Pancreas (tissue), 10 donors: ENCODE measurements at regions not wholly inside any gene's neighbourhood (a gene's known extent, or its start where the extent isn't known, plus 50 kb on each side); places are given as distances from the start of the nearest gene placed in this dataset.

ENCODE experiments used
- ATAC-seq, 4 donors: fragments of 200-7000 bp; cut with Tn5 transposase; one replicate each; pipeline versions ENCODE4 v1.8.0 to v1.9.1; 2020; ENCODE audit warnings: mild to moderate bottlenecking in 4 of 4, moderate library complexity in 4 of 4
- DNase-seq, 6 donors: peaks; one replicate each; pipeline ENCODE4 v3.0.0-alpha.2; 2020
- FAIRE-seq: peaks from 2 replicates; lab custom pipeline; 2012; peaks lifted over from hg19 to GRCh38; lab: Jason Lieb, UNC
- H3K27ac ChIP-seq, 4 donors: fragments of 200-600 bp; sonication (generic); 1 replicate in 3 of 4; 2 replicates in 1 of 4; pipeline versions ENCODE4 v1.5.0 to v1.8.0; 2020
- H3K27me3 ChIP-seq, 4 donors: fragments of 200-600 bp; one replicate each; pipeline ENCODE4 v1.8.0; 2021
- H3K36me3 ChIP-seq, 3 donors: fragments of 200-600 bp; sonication (generic) in 1 of 3; one replicate each; pipeline versions ENCODE4 v1.5.0 to v1.8.0; 2020 to 2021
- H3K4me1 ChIP-seq, 3 donors: fragments of 200-600 bp; one replicate each; pipeline ENCODE4 v1.8.0; 2021
- H3K4me3 ChIP-seq, 4 donors: fragments of 200-600 bp; sonication (generic) in 2 of 4; one replicate each; pipeline versions ENCODE4 v1.5.0 to v1.8.0; 2020 to 2021
- H3K9me3 ChIP-seq, 4 donors: fragments of 200-600 bp; one replicate each; pipeline ENCODE4 v1.8.0; 2021
- WGBS, 2 donors: extraction: QIAGEN DNeasy Blood & Tissue Kit; methylation state at CpG; one replicate each; pipeline ENCODE4 v1.1.7; 2013; 5-methylcytosine and 5-hydroxymethylcytosine counted together
- intact Hi-C, 3 donors: fragments of 100-400 bp; cut with DNase I; formaldehyde crosslinking; loops; one replicate each; pipeline versions ENCODE4 v1.11.1 to v1.14.2; 2022
- TF ChIP-seq, protein P1 (sequence below), 4 donors: fragments of 200-600 bp; sonication (generic) in 3 of 4; IDR thresholded peaks; one replicate each; pipeline versions ENCODE4 v1.5.0 to v1.8.0; 2021; ENCODE audit warnings: antibody characterized with exemption in 4 of 4
- donor health status: healthy with polysubstance abuse.
- donor health status: DM: no; HTN: no; CAD: no; lungs with moderate emphysema.
- donor health status: DM: no; HTN: no; CAD: no.
- donor health status: control.
- donor health status: control.
- donor health status: Bipolar disorder and iron deficiency.
- donor health status: DM: yes; HTN: yes; CAD: no.
- donor health status: DM: no; HTN: no; CAD: no.
- donor health status: DM: no; HTN: no; CAD: no.
- donor health status: DM: yes; HTN: yes; CAD: no.

DNA sequence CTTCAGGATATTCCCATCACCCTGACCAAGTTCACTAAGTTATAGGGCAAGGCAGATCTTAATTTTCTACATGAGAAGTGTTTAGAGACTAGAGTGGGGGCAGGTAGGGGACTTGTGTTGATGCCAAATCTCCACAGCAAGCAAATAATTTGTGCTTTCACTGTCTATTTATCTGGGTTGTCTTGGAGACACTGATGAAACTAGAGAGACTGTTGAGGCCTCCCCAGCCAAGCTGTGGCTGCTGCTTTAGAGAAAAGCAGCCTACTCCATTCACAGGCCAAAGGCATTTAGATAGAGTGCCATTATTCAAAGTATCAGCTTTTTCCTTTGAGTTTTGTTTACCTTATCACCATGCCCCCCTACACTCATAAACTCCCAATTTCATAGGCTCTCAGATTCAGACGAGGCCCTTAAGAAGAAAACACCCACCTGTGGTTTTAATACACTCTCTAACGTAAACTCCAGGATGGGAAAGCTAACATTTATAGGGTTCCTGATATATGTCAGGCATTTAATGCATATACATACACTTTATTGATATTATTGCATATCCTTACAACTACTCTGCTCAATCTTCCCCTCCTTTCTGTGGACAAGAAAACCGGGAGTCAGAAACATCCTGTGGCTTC, 130.4 kb upstream of the FOXB1 start:
- no peak for ATAC-seq
- Histone ChIP-seq H3K9me3 (no peaks in the 10 kb centered on the region), H3K4me3 (no peak overlapping the region), H3K27me3 (peaks cover 0 to 17% (median 1%) of the 10 kb centered on the region in 4 donors), H3K27ac (no peak overlapping the region), H3K4me1 (no peaks in the 10 kb centered on the region), H3K36me3 (no peaks in the 10 kb centered on the region)
- DNase-seq, result no peak
- intact Hi-C loops, result no loop called here
- TF ChIP-seq, protein P1, sequence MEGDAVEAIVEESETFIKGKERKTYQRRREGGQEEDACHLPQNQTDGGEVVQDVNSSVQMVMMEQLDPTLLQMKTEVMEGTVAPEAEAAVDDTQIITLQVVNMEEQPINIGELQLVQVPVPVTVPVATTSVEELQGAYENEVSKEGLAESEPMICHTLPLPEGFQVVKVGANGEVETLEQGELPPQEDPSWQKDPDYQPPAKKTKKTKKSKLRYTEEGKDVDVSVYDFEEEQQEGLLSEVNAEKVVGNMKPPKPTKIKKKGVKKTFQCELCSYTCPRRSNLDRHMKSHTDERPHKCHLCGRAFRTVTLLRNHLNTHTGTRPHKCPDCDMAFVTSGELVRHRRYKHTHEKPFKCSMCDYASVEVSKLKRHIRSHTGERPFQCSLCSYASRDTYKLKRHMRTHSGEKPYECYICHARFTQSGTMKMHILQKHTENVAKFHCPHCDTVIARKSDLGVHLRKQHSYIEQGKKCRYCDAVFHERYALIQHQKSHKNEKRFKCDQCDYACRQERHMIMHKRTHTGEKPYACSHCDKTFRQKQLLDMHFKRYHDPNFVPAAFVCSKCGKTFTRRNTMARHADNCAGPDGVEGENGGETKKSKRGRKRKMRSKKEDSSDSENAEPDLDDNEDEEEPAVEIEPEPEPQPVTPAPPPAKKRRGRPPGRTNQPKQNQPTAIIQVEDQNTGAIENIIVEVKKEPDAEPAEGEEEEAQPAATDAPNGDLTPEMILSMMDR (IDR thresholded peaks at IDR 0.05), result no peak
- 54 to 60% methylated on average over 3 of the region's 3 CpGs for WGBS, 2 donors
- no peak for FAIRE-seq

- peaks cover 0 to 5% (median 0%) of the 10 kb centered on the region in 4 donors for H3K27me3 ChIP-seq
- no peak overlapping the region for H3K27ac ChIP-seq
- H3K9me3 ChIP-seq, result no peaks in the 10 kb centered on the region
- no peak overlapping the region for H3K4me3 ChIP-seq
- DNase-seq (no peak), ATAC-seq (no peak), FAIRE-seq (no peak)
- no peaks in the 10 kb centered on the region for H3K4me1 ChIP-seq
- intact Hi-C loops, result no loop called here
- H3K36me3 ChIP-seq, result no peaks in the 10 kb centered on the region
- TF ChIP-seq, protein P1 (IDR thresholded peaks at IDR 0.05), result no peak
- 57 to 63% methylated on average over 5 of the region's 5 CpGs for WGBS, 2 donors
Measured at GRCh38 chr15:59867086-59867855, 136.8 kb upstream of the FOXB1 start.

DNA sequence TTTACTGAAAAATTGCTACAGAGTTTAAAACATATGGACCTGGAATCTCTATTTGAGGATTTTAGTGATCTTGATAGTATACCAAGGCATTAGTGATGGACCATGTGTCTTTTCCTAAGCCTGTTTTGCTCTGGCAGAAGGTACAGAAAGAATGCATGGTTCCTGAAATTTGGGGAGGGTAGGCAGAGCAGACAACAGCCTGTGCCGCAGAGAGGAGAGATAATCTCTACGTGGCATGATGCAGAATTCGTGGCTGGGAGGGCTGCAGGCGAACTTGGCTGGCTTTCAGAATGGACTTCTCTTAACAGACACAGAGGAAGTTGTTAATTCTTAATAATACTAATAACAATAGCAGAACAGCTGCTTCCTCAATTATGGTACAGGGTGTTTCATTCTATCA, 137.5 kb upstream of the FOXB1 start:
- Histone ChIP-seq H3K4me3 (no peak overlapping the region), H3K9me3 (no peaks in the 10 kb centered on the region), H3K27ac (no peak overlapping the region), H3K36me3 (no peaks in the 10 kb centered on the region), H3K4me1 (no peaks in the 10 kb centered on the region), H3K27me3 (peaks cover 0 to 5% (median 0%) of the 10 kb centered on the region in 4 donors)
- FAIRE-seq (no peak), DNase-seq (no peak), ATAC-seq (no peak)
- intact Hi-C loops, result no loop called here
- 37% methylated on average over 4 of the region's 4 CpGs for WGBS, 2 donors
- TF ChIP-seq, protein P1 (IDR thresholded peaks at IDR 0.05), result no peak

DNA sequence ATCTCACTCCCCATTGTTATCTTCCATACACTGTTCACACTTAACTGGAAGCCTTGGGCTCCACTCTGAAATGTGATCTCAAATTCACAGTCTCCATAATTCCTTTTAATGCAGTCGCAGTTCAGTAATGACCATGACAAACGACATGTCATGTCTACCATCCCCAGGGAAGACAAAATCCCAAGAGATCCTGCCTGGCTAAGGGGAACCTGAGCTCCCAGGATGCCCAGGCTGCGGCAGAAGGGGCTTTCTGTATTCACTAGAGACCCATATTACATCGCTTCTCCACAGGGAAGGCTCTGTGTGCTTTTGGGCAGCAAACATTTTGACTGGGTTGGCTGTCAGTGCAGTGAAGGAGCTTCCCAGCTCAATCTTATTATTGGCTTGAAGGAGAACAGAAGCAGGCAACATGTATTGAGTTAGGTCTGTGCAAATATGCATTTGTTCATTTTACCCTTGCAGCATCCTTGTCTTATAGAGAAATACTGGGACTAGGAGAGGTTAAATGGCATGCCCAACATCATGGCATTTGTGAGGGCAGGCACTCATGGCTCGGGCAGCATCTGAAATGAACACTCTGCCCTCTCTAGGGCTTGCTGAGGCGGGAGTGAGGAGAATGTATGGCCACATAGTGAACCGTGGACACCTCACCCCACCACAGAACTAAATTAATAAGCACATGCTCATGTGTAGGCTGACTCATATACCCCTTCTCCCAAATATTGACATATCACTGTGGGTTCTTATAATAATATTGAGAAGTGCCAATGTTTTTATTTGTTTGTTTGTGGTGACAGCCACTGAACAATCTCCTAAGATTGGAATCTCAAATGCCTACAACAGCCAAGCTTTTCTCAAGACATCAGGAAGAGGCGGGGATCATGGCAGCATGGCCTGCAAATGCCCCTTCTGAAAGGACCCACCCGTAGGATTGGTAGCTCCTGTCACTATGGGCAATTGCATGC, 141.6 kb upstream of the FOXB1 start:
- H3K9me3 ChIP-seq, result no peaks in the 10 kb centered on the region
- H3K27me3 ChIP-seq, result peaks cover 0 to 9% (median 0%) of the 10 kb centered on the region in 4 donors
- H3K36me3 ChIP-seq, result no peaks in the 10 kb centered on the region
- TF ChIP-seq, protein P1 (IDR thresholded peaks at IDR 0.05), result no peak
- FAIRE-seq, result no peak
- no peaks in the 10 kb centered on the region for H3K4me1 ChIP-seq
- no peak for DNase-seq
- ATAC-seq, result no peak
- no peak overlapping the region for H3K4me3 ChIP-seq
- no peak overlapping the region for H3K27ac ChIP-seq
- intact Hi-C loops, result no loop called here
- 50 to 58% methylated on average over 9 of the region's 9 CpGs for WGBS, 2 donors
